ENCODE measurements at regions not wholly inside any gene's neighbourhood (a gene's known extent, or its start where the extent isn't known, plus 50 kb on each side); places are given as distances from the start of the nearest gene placed in this dataset.

DNA sequence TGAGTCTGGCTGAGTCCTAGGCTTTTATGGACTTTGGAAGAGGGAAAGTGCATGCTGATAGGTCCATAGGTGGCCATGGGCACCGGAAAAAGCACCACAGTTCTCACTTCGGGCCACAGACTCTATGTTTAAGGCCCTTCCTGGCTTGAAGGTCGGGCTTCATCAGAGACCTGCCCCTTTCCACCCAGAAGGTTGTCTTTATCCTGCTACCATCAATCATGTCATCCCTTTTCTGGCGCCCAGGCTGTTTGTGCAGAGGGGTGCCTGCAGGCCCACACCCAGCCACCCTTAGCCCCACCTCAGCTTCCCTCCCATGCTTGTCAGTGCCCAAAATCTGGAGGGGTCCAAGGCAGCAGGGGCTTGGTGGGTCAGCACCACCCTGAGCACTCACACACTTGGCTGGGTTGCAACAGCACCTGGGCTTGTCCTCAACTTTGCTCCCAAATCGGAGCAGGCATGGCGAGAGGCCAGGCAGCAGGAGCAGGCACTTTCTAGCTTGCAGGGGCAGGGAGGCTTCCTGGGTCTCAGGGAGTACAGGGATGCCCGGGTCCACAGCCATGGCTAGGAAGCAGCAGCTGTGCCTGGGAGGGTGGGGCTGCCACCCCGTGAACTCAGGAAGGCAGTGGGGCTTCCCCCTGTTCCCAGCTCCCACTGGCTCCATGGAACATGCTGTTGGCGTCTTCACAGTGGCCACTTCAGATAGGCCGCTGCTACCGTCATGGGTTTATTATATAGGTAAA, 63.8 kb upstream of the TOM1L1 start:
- Mint-ChIP-seq H3K9me3 (ENCODE audit: unreplicated experiment) (no peaks in the 10 kb centered on the region), H3K27me3 (ENCODE audit: insufficient read depth, unreplicated experiment) (no peaks in the 10 kb centered on the region), H3K4me1 (ENCODE audit: insufficient read depth, unreplicated experiment) (no peaks in the 10 kb centered on the region), H3K36me3 (ENCODE audit: insufficient read depth, unreplicated experiment) (no peaks in the 10 kb centered on the region), H3K4me3 (ENCODE audit: unreplicated experiment) (no peak overlapping the region), H3K27ac (ENCODE audit: low read depth, unreplicated experiment) (no peak overlapping the region)
- no TSS peak for BruUV-seq (replicated peaks)
- POLR2A ChIA-PET: no interaction called here
- CTCF ChIA-PET: no interaction called here
- no peak for DNase-seq (ENCODE audit: unreplicated experiment)
- intact Hi-C loops (cut with micrococcal nuclease): no loop called here
- TF ChIP-seq, protein P1, sequence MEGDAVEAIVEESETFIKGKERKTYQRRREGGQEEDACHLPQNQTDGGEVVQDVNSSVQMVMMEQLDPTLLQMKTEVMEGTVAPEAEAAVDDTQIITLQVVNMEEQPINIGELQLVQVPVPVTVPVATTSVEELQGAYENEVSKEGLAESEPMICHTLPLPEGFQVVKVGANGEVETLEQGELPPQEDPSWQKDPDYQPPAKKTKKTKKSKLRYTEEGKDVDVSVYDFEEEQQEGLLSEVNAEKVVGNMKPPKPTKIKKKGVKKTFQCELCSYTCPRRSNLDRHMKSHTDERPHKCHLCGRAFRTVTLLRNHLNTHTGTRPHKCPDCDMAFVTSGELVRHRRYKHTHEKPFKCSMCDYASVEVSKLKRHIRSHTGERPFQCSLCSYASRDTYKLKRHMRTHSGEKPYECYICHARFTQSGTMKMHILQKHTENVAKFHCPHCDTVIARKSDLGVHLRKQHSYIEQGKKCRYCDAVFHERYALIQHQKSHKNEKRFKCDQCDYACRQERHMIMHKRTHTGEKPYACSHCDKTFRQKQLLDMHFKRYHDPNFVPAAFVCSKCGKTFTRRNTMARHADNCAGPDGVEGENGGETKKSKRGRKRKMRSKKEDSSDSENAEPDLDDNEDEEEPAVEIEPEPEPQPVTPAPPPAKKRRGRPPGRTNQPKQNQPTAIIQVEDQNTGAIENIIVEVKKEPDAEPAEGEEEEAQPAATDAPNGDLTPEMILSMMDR (IDR thresholded peaks at IDR 0.05; ENCODE audit: unreplicated experiment): no peak

GRCh38 chr17:54838651-54839421, 61.8 kb upstream of the TOM1L1 start:
- TF ChIP-seq, protein P1 (IDR thresholded peaks at IDR 0.05; ENCODE audit: unreplicated experiment): no peak
- Mint-ChIP-seq H3K27ac (ENCODE audit: low read depth, unreplicated experiment) (no peak overlapping the region), H3K4me1 (ENCODE audit: insufficient read depth, unreplicated experiment) (no peaks in the 10 kb centered on the region), H3K27me3 (ENCODE audit: insufficient read depth, unreplicated experiment) (no peaks in the 10 kb centered on the region), H3K9me3 (ENCODE audit: unreplicated experiment) (no peaks in the 10 kb centered on the region), H3K4me3 (ENCODE audit: unreplicated experiment) (no peak overlapping the region), H3K36me3 (ENCODE audit: insufficient read depth, unreplicated experiment) (no peaks in the 10 kb centered on the region)
- BruUV-seq (replicated peaks): no TSS peak
- intact Hi-C loops (cut with micrococcal nuclease): no loop called here
- DNase-seq (ENCODE audit: unreplicated experiment): no peak
- CTCF ChIA-PET: no interaction called here
- POLR2A ChIA-PET: no interaction called here

DNA sequence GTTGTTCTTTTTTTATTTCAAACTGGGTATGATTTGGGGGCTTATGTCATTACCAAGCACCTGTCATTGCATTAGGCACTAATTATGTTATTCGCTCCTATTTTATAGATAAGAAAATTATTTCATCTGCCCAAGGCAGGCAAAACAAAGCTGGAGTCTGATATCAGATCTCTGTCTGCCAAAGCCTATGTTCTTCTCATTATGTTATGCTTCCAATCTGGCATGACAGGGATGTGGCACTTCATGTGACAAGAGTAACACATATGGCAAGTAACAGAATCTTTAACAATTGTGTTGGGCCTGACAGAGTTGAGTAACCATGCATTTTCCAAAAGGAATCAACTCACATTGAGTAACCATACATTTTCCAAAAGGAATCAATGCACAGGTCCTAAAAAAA, 61.2 kb upstream of the TOM1L1 start:
- POLR2A ChIA-PET: no interaction called here
- TF ChIP-seq, protein P1 (IDR thresholded peaks at IDR 0.05; ENCODE audit: unreplicated experiment): no peak
- intact Hi-C loops (cut with micrococcal nuclease): no loop called here
- Mint-ChIP-seq H3K9me3 (ENCODE audit: unreplicated experiment) (no peaks in the 10 kb centered on the region), H3K27me3 (ENCODE audit: insufficient read depth, unreplicated experiment) (no peaks in the 10 kb centered on the region), H3K4me1 (ENCODE audit: insufficient read depth, unreplicated experiment) (no peaks in the 10 kb centered on the region), H3K27ac (ENCODE audit: low read depth, unreplicated experiment) (no peak overlapping the region), H3K4me3 (ENCODE audit: unreplicated experiment) (no peak overlapping the region), H3K36me3 (ENCODE audit: insufficient read depth, unreplicated experiment) (no peaks in the 10 kb centered on the region)
- no TSS peak for BruUV-seq (replicated peaks)
- CTCF ChIA-PET: no interaction called here
- DNase-seq (ENCODE audit: unreplicated experiment): no peak

DNA sequence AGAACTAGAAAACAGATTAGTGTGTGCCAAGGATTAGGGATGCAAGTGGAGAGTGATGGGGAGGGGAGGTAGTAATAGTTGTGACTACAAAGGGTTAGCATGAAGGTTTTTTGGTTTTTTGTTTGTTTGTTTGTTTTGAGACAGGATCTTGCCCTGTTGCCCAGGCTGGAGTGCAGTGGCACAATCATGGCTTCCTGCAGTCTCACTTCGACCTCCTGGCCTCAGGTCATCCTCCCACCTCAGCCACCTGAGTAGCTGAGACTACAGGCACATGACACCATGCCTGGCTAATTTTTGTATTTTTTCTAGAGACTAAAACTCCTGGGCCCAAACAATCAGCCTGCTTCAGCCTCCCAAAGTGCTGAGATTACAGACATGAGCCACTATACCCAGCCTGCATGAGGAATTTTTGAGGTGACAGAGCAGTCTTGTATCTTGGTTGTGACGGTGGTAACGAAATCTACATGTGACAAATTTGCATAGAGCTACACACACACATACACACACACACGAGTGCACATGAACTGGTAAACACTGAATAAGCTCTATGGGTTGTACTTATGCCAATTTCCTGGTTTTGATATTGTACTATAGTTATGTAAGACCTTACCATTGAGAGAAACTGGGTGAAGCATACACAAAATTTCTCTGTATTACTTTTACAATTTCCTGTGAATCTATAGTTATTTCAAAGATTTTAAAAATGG, 59.6 kb upstream of the TOM1L1 start:
- intact Hi-C loops (cut with micrococcal nuclease): no loop called here
- TF ChIP-seq, protein P1 (IDR thresholded peaks at IDR 0.05; ENCODE audit: unreplicated experiment): no peak
- H3K4me1 Mint-ChIP-seq (ENCODE audit: insufficient read depth, unreplicated experiment): no peaks in the 10 kb centered on the region
- ChIA-PET POLR2A (no interaction called here), CTCF (interaction anchor here (0.6 kb wide), 1 partner anchor 245 kb away, joined by 3 read pairs; no protein-coding TSS in a partner anchor)
- H3K27me3 Mint-ChIP-seq (ENCODE audit: insufficient read depth, unreplicated experiment): no peaks in the 10 kb centered on the region
- no peaks in the 10 kb centered on the region for H3K9me3 Mint-ChIP-seq (ENCODE audit: unreplicated experiment)
- DNase-seq (ENCODE audit: unreplicated experiment): no peak
- H3K27ac Mint-ChIP-seq (ENCODE audit: low read depth, unreplicated experiment): no peak overlapping the region
- no TSS peak for BruUV-seq (replicated peaks)
- H3K4me3 Mint-ChIP-seq (ENCODE audit: unreplicated experiment): no peak overlapping the region
- no peaks in the 10 kb centered on the region for H3K36me3 Mint-ChIP-seq (ENCODE audit: insufficient read depth, unreplicated experiment)

Data from MCF 10A (cell line).